ENCODE measurements at regions not wholly inside any gene's neighbourhood (a gene's known extent, or its start where the extent isn't known, plus 50 kb on each side); places are given as distances from the start of the nearest gene placed in this dataset.

- H3K27ac ChIP-seq (ENCODE audit: low read length in 2 of 2), result no peak overlapping the region
- no peaks in the 10 kb centered on the region for H3K27me3 Mint-ChIP-seq
Observed at GRCh38 chr10:109174526-109174925, 748.8 kb downstream of the XPNPEP1 start.

GRCh38 chr10:109173937-109174336 is 749.4 kb downstream of the XPNPEP1 start:
- no peaks in the 10 kb centered on the region for H3K36me3 ChIP-seq (replicated peaks in 1 of 2; ENCODE audit: control extremely low read depth in 1 of 2, control insufficient read depth in 1 of 2, extremely low read depth in 1 of 2, insufficient read depth in 2 of 2, low read length in 1 of 2)
- no peaks in the 10 kb centered on the region for H3K27me3 ChIP-seq (replicated peaks in 1 of 4; ENCODE audit: control extremely low read depth in 1 of 4, control insufficient read depth in 3 of 4, insufficient read depth in 4 of 4, low read length in 3 of 4)
- H3K4me3 ChIP-seq (ENCODE audit: control extremely low read depth in 1 of 5, extremely low read depth in 1 of 5, insufficient read depth in 1 of 5, low read depth in 2 of 5, low read length in 4 of 5), result no peak overlapping the region
- H3K27ac ChIP-seq (ENCODE audit: low read length in 2 of 2), result no peak overlapping the region
- H3K4me3 Mint-ChIP-seq, result no peak overlapping the region
- no peaks in the 10 kb centered on the region for H4K20me1 ChIP-seq (ENCODE audit: control insufficient read depth, insufficient read depth, low read length, poor library complexity, severe bottlenecking)
- H3K27ac Mint-ChIP-seq, result no peak overlapping the region
- H3K27me3 Mint-ChIP-seq, result no peaks in the 10 kb centered on the region
- 77% methylated on average over 2 of the region's 2 CpGs for WGBS (ENCODE audit: insufficient coverage)
- H3K9me3 ChIP-seq (ENCODE audit: control extremely low read depth in 1 of 3, control insufficient read depth in 2 of 3, insufficient read depth in 1 of 3, low read length in 2 of 3), result no peaks in the 10 kb centered on the region
- H3K79me2 ChIP-seq (ENCODE audit: control insufficient read depth, insufficient read depth, low read length), result no peaks in the 10 kb centered on the region
- no peaks in the 10 kb centered on the region for H3K4me1 Mint-ChIP-seq
- no peak overlapping the region for H2AFZ ChIP-seq (ENCODE audit: insufficient read depth, low read depth, low read length, poor library complexity, severe bottlenecking)
- no peak overlapping the region for H3K4me2 ChIP-seq (replicated peaks; ENCODE audit: low read depth, low read length, poor library complexity, severe bottlenecking)
- DNase-seq, result no peak
- ATAC-seq (ENCODE audit: low read depth), result no peak
- ChIA-PET POLR2A (no interaction called here), CTCF (no interaction called here)
- peaks cover 2% of the 10 kb centered on the region for H3K9me3 Mint-ChIP-seq (ENCODE audit: insufficient read depth)
- no peak for TF ChIP-seq CTCF (IDR thresholded peaks at IDR 0.05)
- TF ChIP-seq EZH2 (IDR thresholded peaks at IDR 0.05; ENCODE audit: borderline replicate concordance, insufficient read depth, low read depth, low read length, poor library complexity, severe bottlenecking), result no peak
- no peak overlapping the region for H3K9ac ChIP-seq (ENCODE audit: low read length)
- intact Hi-C loops (cut with micrococcal nuclease), result no loop called here
- no peaks in the 10 kb centered on the region for H3K4me1 ChIP-seq (ENCODE audit: control insufficient read depth in 2 of 2, insufficient read depth in 2 of 2, low read length in 2 of 2)

More at GRCh38 chr10:109174526-109174925, 748.8 kb downstream of the XPNPEP1 start:
- CTCF ChIA-PET, result no interaction called here
- Histone ChIP-seq H3K27me3 (replicated peaks in 1 of 4; ENCODE audit: control extremely low read depth in 1 of 4, control insufficient read depth in 3 of 4, insufficient read depth in 4 of 4, low read length in 3 of 4) (no peaks in the 10 kb centered on the region), H4K20me1 (ENCODE audit: control insufficient read depth, insufficient read depth, low read length, poor library complexity, severe bottlenecking) (no peaks in the 10 kb centered on the region), H3K79me2 (ENCODE audit: control insufficient read depth, insufficient read depth, low read length) (no peaks in the 10 kb centered on the region), H3K4me3 (ENCODE audit: control extremely low read depth in 1 of 5, extremely low read depth in 1 of 5, insufficient read depth in 1 of 5, low read depth in 2 of 5, low read length in 4 of 5) (no peak overlapping the region), H2AFZ (ENCODE audit: insufficient read depth, low read depth, low read length, poor library complexity, severe bottlenecking) (no peak overlapping the region), H3K4me1 (ENCODE audit: control insufficient read depth in 2 of 2, insufficient read depth in 2 of 2, low read length in 2 of 2) (no peaks in the 10 kb centered on the region), H3K9ac (ENCODE audit: low read length) (no peak overlapping the region), H3K4me2 (replicated peaks; ENCODE audit: low read depth, low read length, poor library complexity, severe bottlenecking) (no peak overlapping the region), H3K9me3 (ENCODE audit: control extremely low read depth in 1 of 3, control insufficient read depth in 2 of 3, insufficient read depth in 1 of 3, low read length in 2 of 3) (no peaks in the 10 kb centered on the region), H3K36me3 (replicated peaks in 1 of 2; ENCODE audit: control extremely low read depth in 1 of 2, control insufficient read depth in 1 of 2, extremely low read depth in 1 of 2, insufficient read depth in 2 of 2, low read length in 1 of 2) (no peaks in the 10 kb centered on the region)
- Mint-ChIP-seq H3K4me1 (no peaks in the 10 kb centered on the region), H3K9me3 (ENCODE audit: insufficient read depth) (peaks cover 2% of the 10 kb centered on the region), H3K27ac (no peak overlapping the region), H3K4me3 (no peak overlapping the region)
- intact Hi-C loops (cut with micrococcal nuclease), result no loop called here
- DNase-seq (no peak), ATAC-seq (ENCODE audit: low read depth) (no peak)
- POLR2A ChIA-PET, result no interaction called here
- TF ChIP-seq EZH2 (IDR thresholded peaks at IDR 0.05; ENCODE audit: borderline replicate concordance, insufficient read depth, low read depth, low read length, poor library complexity, severe bottlenecking) (no peak), CTCF (IDR thresholded peaks at IDR 0.05) (no peak)
- WGBS (ENCODE audit: insufficient coverage), result no CpG with 5 or more reads among the region's 2 CpGs

Data from B cell (primary cell).